ENCODE measurements at regions not wholly inside any gene's neighbourhood (a gene's known extent, or its start where the extent isn't known, plus 50 kb on each side); places are given as distances from the start of the nearest gene placed in this dataset.

DNA sequence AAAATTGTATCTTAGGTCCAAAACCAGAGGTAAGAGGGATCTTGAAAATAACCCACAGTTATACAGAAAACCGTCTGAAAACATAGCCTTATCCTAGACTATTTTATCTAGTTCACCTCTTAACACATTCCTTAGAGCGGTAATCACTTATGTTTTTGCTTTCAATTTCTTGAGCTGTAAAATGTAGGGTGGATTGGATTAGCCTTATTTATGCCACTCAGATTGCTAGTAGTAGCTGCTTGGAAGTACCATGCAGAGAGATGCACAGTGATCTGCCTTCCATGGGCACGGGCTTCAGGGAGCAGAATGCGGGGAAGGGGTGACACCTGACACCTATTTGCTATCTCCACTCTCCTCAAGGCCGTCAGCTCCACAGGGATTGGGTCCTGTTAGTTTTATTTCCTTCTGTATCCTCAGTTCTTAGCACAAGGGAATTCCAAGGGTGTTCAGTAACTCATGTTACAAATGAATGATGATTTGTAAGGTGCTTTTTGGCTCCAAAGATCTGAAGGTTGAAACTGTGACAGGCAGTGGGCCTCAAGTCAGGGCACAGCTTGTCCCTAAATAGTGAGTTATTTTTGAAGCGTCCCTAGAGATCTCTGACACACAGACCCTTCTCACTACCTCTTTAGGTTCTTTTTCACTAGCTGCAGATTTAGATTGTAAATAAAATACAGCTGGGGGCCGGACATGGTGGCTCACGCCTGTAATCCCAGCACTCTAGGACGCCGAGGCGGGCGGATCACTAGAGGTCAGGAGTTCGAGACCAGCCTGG lies 64.0 kb upstream of the PMAIP1 start:
- TF ChIP-seq, protein P1, sequence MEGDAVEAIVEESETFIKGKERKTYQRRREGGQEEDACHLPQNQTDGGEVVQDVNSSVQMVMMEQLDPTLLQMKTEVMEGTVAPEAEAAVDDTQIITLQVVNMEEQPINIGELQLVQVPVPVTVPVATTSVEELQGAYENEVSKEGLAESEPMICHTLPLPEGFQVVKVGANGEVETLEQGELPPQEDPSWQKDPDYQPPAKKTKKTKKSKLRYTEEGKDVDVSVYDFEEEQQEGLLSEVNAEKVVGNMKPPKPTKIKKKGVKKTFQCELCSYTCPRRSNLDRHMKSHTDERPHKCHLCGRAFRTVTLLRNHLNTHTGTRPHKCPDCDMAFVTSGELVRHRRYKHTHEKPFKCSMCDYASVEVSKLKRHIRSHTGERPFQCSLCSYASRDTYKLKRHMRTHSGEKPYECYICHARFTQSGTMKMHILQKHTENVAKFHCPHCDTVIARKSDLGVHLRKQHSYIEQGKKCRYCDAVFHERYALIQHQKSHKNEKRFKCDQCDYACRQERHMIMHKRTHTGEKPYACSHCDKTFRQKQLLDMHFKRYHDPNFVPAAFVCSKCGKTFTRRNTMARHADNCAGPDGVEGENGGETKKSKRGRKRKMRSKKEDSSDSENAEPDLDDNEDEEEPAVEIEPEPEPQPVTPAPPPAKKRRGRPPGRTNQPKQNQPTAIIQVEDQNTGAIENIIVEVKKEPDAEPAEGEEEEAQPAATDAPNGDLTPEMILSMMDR (conservative IDR thresholded peaks at IDR 0.05; ENCODE audit: low read depth) = no peak
- H3K27ac ChIP-seq = no peak overlapping the region
- ChIA-PET CTCF (interaction anchor here (1.2 kb wide), 1 partner anchor 433 kb away, joined by 3 read pairs; no protein-coding TSS in a partner anchor), POLR2A (ENCODE audit: low non-redundant PET) (no interaction called here)
- no peak for DNase-seq (ENCODE audit: low spot score)

DNA sequence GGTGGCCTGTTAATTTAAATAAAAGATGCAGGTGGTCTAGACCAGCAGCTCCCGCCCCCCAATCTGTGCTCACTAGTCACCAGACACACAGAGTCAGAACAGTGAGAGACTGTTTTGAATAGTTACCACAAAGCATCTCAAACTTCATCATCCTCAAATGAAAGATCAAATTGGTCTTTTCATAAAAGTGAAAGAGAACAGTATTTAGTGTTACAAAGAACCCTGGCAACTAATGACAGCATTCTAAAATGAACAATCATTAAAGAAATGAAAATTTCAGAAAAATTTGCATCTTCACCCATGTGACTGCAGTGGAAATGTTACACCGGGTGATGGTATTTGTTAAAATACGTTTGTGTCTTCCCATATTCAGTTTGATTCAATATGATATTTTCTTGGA lies 65.5 kb upstream of the PMAIP1 start:
- H3K27ac ChIP-seq = no peak overlapping the region
- CTCF ChIA-PET = no interaction called here
- TF ChIP-seq, protein P1 (conservative IDR thresholded peaks at IDR 0.05; ENCODE audit: low read depth) = no peak
- no peak for DNase-seq (ENCODE audit: low spot score)
- POLR2A ChIA-PET (ENCODE audit: low non-redundant PET) = no interaction called here

DNA sequence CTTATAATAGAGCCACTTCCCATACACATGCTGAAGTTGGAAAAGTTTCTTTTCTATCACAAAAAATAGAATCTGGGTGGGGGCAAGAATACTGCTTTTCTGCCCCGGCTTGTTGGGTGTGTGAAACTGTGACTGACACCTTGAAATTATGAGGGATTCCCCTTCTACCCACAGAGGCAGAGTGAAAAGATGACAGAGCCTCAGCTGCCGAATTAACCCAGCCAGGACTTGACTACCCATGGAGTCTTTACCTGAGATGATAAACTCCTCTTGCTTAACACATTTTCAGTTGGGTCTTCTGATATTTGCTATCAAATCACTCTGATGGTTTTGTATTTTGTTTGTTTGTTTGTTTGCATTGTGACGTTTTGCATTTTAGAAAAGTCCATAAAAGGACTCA lies 66.0 kb upstream of the PMAIP1 start:
- CTCF ChIA-PET = interaction anchor here (0.7 kb wide), 1 partner anchor 49 kb away, joined by 3 read pairs; no protein-coding TSS in a partner anchor
- TF ChIP-seq, protein P1 (conservative IDR thresholded peaks at IDR 0.05; ENCODE audit: low read depth) = no peak
- no peak for DNase-seq (ENCODE audit: low spot score)
- H3K27ac ChIP-seq = no peak overlapping the region
- POLR2A ChIA-PET (ENCODE audit: low non-redundant PET) = no interaction called here

DNA sequence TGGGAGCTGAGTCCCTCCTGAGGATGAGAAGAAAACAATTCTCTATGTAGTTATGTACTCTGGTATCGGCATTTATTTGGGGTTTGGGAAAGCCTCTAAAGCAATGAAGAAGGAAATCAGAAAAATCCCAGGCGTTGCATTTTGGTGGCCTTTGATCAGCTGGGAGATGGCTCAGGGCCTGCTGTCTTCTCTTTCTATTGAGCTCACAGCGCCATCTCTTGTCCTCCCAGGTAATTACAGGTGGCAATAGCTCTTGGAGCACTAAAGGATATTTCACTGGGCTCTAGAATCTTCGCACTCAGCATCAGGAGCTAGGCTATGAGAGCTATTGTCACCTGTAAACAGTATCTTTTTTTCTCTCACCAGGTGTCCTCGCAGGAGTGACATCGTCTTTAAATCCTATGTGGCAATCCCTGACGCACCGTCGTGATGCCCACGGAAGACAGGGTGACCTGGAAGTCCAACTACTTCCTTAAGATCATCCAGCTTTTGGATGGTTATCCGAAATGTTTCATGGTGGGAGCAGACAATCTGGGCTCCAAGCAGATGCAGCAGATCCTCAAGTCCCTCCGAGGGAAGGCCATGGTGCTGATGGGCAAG lies 76.1 kb upstream of the PMAIP1 start:
- no peak overlapping the region for H3K27ac ChIP-seq
- TF ChIP-seq, protein P1 (conservative IDR thresholded peaks at IDR 0.05; ENCODE audit: low read depth) = peak; percentile 70
- CTCF ChIA-PET = interaction anchor here (0.6 to 2.1 kb wide), 10 partner anchors 41 to 465 kb away, joined by 3 to 29 read pairs (median 4); partner anchors contain the start of gene CCBE1
- POLR2A ChIA-PET (ENCODE audit: low non-redundant PET) = no interaction called here
- DNase-seq (ENCODE audit: low spot score) = peak; percentile 25

DNA sequence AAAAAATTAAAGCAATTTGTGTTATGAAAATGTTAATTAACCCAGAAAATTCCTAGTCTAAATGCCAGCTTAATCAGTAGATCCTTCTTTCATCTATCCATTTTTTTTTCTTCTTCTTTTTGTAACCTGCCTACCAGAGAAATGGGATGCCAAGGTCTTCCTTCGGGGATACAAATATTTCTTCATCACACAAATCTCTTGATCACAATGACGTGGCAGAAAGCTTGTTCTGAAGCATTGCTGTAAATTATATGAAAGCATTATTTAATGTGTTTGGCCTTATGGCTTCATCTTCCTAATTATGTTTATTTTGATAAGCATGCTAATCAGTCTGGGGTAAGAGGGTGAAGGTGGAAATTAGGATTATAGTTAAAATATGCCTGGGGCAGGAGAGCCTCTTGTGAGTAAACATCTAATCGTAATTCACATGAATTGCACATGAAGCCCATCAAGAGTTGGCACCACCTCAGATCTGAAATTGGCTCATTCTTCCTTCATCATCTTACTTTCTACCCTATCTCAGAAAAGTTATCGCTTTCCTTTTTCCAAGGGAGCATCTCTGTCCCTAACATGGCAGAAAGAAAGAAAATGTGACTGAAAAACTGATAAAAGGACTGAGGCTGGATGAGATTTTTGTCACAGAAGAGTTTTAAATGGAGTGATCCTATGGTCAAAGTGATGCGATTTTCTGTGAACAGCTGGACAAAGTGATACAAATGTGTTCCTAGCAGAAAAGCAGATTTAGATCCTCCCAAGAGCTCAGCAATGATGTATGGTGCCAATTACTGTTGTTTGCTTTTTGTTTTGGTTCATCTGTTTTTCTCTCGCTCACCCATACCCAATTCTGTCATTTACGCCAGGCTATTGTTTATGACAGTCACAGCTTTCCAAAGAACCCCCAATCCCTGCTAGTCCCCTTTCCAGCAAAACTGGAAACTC lies 76.9 kb upstream of the PMAIP1 start:
- DNase-seq (ENCODE audit: low spot score) = no peak
- no peak overlapping the region for H3K27ac ChIP-seq
- CTCF ChIA-PET = interaction anchor here (0.6 to 2.1 kb wide), 9 partner anchors 40 to 496 kb away, joined by 3 to 29 read pairs (median 4); partner anchors contain the start of gene CCBE1
- TF ChIP-seq, protein P1 (conservative IDR thresholded peaks at IDR 0.05; ENCODE audit: low read depth) = no peak
- POLR2A ChIA-PET (ENCODE audit: low non-redundant PET) = no interaction called here

DNA sequence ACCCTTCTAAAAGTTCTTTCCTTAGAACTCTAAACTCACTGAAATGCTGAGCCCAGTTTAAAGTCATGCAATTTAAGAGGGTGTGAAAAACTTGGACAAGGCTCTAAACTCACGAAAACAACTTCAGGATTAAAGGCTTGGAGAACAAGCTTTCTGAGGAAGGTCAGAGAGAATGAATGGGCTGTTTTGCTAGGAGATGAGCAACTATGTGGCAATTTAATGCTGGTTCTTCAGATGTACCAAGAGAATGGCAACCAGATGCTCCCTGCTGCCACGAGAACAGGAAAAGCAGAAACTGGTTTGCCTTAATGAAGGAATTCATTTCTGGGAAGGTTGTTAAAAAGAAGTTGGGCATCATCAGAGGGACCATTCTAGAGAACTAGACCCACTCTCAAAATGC lies 77.8 kb upstream of the PMAIP1 start:
- POLR2A ChIA-PET (ENCODE audit: low non-redundant PET) = no interaction called here
- CTCF ChIA-PET = interaction anchor here (1.0 to 2.1 kb wide), 3 partner anchors 125 to 362 kb away, joined by 3 to 29 read pairs (median 25); partner anchors contain the start of gene CCBE1
- TF ChIP-seq, protein P1 (conservative IDR thresholded peaks at IDR 0.05; ENCODE audit: low read depth) = no peak
- no peak overlapping the region for H3K27ac ChIP-seq
- DNase-seq (ENCODE audit: low spot score) = no peak
